Neural cell (in vitro differentiated cells): ENCODE measurements at regions not wholly inside any gene's neighbourhood (a gene's known extent, or its start where the extent isn't known, plus 50 kb on each side); places are given as distances from the start of the nearest gene placed in this dataset.

Source experiments
- H2AFZ ChIP-seq: fragments of 200-600, 300-800 bp; sonication (generic), shearing (Covaris generic); 2 replicates; pipeline ENCODE4 v1.6.0; 2014; ENCODE audit warnings: low read depth, mild to moderate bottlenecking, antibody characterized with exemption, low read length, moderate library complexity
- H3F3A ChIP-seq: fragments of 200-600 bp; shearing (Covaris generic); 2 replicates; pipeline ENCODE4 v1.6.1; 2016; ENCODE audit warnings: mild to moderate bottlenecking, moderate library complexity, mixed read lengths, antibody characterized with exemption, low read length; ENCODE audit not compliant: insufficient read depth, poor library complexity, severe bottlenecking
- H3K27ac ChIP-seq: fragments of 200-600, 300-800 bp; sonication (generic), shearing (Covaris generic); 2 replicates; pipeline ENCODE4 v1.5.1; 2014; ENCODE audit warnings: mild to moderate bottlenecking, low read length, moderate library complexity
- H3K27me3 ChIP-seq: fragments of 300-800, 200-600 bp; sonication (generic), shearing (Covaris generic); 2 replicates; pipeline ENCODE4 v1.6.0; 2014; ENCODE audit warnings: mild to moderate bottlenecking, low read depth, low read length, moderate library complexity; ENCODE audit not compliant: insufficient read depth
- H3K36me3 ChIP-seq: fragments of 300-800, 200-600 bp; sonication (generic), shearing (Covaris generic); 2 replicates; pipeline ENCODE4 v1.5.1; 2014; ENCODE audit warnings: mild to moderate bottlenecking, antibody characterized with exemption, low read length, moderate library complexity; ENCODE audit not compliant: insufficient read depth
- H3K4me2 ChIP-seq: fragments of 300-800, 200-600 bp; sonication (generic), shearing (Covaris generic); 2 replicates; pipeline ENCODE4 v1.6.0; 2014; ENCODE audit warnings: mild to moderate bottlenecking, low read length
- H3K4me3 ChIP-seq: fragments of 300-800, 200-600 bp; sonication (generic), shearing (Covaris generic); 2 replicates; pipeline ENCODE4 v1.5.1; 2014; ENCODE audit warnings: mild to moderate bottlenecking, low read length, moderate library complexity
- H3K79me2 ChIP-seq: fragments of 200-600 bp; shearing (Covaris generic); replicated peaks from 2 replicates; pipeline ENCODE4 v1.6.0; 2014; ENCODE audit warnings: mild to moderate bottlenecking, low read length, moderate library complexity; ENCODE audit not compliant: insufficient read depth
- H3K9ac ChIP-seq: fragments of 300-800, 200-600 bp; sonication (generic), shearing (Covaris generic); 2 replicates; pipeline ENCODE4 v1.6.1; 2016; ENCODE audit warnings: mild to moderate bottlenecking, low read length, mixed read lengths
- H3K9me2 ChIP-seq: fragments of 200-600 bp; shearing (Covaris generic); 2 replicates; pipeline ENCODE4 v1.6.1; 2016; ENCODE audit warnings: mild to moderate bottlenecking, low read length, mixed read lengths; ENCODE audit not compliant: insufficient read depth
- H3K9me3 ChIP-seq: fragments of 200-600, 300-800 bp; sonication (generic), shearing (Covaris generic); 2 replicates; pipeline ENCODE4 v1.6.1; 2016; ENCODE audit warnings: mild to moderate bottlenecking, mixed run types, low read length, moderate library complexity, mixed read lengths
- H4K20me1 ChIP-seq: fragments of 200-600 bp; shearing (Covaris generic); 2 replicates; pipeline ENCODE4 v1.6.1; 2016; ENCODE audit warnings: mild to moderate bottlenecking, mixed run types; ENCODE audit not compliant: insufficient read depth
- EP300 ChIP-seq: fragments of 450-650 bp; conservative IDR thresholded peaks from 2 replicates; pipeline ENCODE4 v1.6.1; 2014; ENCODE audit warnings: antibody characterized with exemption, mild to moderate bottlenecking, moderate library complexity; ENCODE audit not compliant: poor library complexity, severe bottlenecking
- EZH2 ChIP-seq: fragments of 200-600, 300-800 bp; shearing (Covaris generic), sonication (generic); IDR thresholded peaks from 2 replicates; pipeline ENCODE4 v1.6.1; 2014; ENCODE audit warnings: antibody characterized with exemption, low read length, borderline replicate concordance, mild to moderate bottlenecking; ENCODE audit not compliant: insufficient read depth, poor library complexity, severe bottlenecking
- MXI1 ChIP-seq: fragments of 450-650 bp; conservative IDR thresholded peaks from 2 replicates; pipeline ENCODE4 v1.6.1; 2014; ENCODE audit warnings: antibody characterized with exemption, mild to moderate bottlenecking; ENCODE audit not compliant: poor library complexity, severe bottlenecking
- POLR2AphosphoS5 ChIP-seq: IDR thresholded peaks from 2 replicates; pipeline ENCODE4 v1.6.1; 2012
- RAD21 ChIP-seq: fragments of 450-650 bp; conservative IDR thresholded peaks from 2 replicates; pipeline ENCODE4 v1.6.1; 2014; ENCODE audit warnings: antibody characterized with exemption, mild to moderate bottlenecking, moderate library complexity
- SMC3 ChIP-seq: fragments of 450-650 bp; conservative IDR thresholded peaks from 2 replicates; pipeline ENCODE4 v1.6.1; 2014; ENCODE audit warnings: antibody characterized with exemption, mild to moderate bottlenecking, moderate library complexity; ENCODE audit not compliant: poor library complexity
- TAF1 ChIP-seq: IDR thresholded peaks from 2 replicates; pipeline ENCODE4 v1.6.1; 2012; ENCODE audit warnings: low read depth
- TF ChIP-seq, protein P1 (sequence below): IDR thresholded peaks from 2 replicates; pipeline ENCODE4 v1.6.1; 2012; ENCODE audit warnings: borderline replicate concordance
- TF ChIP-seq, protein P2 (sequence below): fragments of 450-650 bp; IDR thresholded peaks from 2 replicates; pipeline ENCODE4 v1.5.1; 2014; ENCODE audit warnings: antibody characterized with exemption, mild to moderate bottlenecking, moderate library complexity; ENCODE audit not compliant: poor library complexity, severe bottlenecking

DNA sequence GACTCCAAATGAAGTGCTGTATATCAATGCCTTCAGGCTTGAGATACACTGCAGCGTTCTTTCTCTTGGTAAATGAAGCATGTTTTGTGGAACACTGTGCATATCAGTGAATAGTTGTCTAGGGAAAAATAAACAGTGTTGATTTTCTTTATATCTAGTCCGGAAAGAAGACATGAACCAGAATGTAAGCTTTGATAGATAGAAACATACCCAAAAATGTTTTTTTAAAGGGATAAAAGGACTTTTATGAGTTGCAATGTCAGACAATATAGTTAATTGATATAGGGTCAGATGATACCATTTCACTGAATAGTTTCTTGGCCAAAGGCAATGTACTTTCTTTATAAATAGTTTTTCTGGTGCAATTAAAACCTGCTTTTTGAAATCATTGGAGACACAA lies 1037.8 kb downstream of the OTOL1 start:
- H3K79me2 ChIP-seq = no peaks in the 10 kb centered on the region
- TF ChIP-seq, protein P1, sequence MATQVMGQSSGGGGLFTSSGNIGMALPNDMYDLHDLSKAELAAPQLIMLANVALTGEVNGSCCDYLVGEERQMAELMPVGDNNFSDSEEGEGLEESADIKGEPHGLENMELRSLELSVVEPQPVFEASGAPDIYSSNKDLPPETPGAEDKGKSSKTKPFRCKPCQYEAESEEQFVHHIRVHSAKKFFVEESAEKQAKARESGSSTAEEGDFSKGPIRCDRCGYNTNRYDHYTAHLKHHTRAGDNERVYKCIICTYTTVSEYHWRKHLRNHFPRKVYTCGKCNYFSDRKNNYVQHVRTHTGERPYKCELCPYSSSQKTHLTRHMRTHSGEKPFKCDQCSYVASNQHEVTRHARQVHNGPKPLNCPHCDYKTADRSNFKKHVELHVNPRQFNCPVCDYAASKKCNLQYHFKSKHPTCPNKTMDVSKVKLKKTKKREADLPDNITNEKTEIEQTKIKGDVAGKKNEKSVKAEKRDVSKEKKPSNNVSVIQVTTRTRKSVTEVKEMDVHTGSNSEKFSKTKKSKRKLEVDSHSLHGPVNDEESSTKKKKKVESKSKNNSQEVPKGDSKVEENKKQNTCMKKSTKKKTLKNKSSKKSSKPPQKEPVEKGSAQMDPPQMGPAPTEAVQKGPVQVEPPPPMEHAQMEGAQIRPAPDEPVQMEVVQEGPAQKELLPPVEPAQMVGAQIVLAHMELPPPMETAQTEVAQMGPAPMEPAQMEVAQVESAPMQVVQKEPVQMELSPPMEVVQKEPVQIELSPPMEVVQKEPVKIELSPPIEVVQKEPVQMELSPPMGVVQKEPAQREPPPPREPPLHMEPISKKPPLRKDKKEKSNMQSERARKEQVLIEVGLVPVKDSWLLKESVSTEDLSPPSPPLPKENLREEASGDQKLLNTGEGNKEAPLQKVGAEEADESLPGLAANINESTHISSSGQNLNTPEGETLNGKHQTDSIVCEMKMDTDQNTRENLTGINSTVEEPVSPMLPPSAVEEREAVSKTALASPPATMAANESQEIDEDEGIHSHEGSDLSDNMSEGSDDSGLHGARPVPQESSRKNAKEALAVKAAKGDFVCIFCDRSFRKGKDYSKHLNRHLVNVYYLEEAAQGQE = no peak

GRCh38 chr3:162538491-162538890 lies 1041.9 kb downstream of the OTOL1 start:
- TF ChIP-seq, protein P1 = no peak
- TF ChIP-seq EZH2 = no peak
- TF ChIP-seq MXI1 = no peak
- TF ChIP-seq POLR2AphosphoS5 = no peak
- no peak for TF ChIP-seq TAF1
- no peak for TF ChIP-seq SMC3
- no peak for TF ChIP-seq RAD21
- TF ChIP-seq EP300 = no peak
- no peaks in the 10 kb centered on the region for H3K9me3 ChIP-seq
- no peaks in the 10 kb centered on the region for H3K36me3 ChIP-seq
- H3K9ac ChIP-seq = no peak overlapping the region
- H3K4me3 ChIP-seq = no peak overlapping the region
- no peaks in the 10 kb centered on the region for H3K27me3 ChIP-seq
- H3F3A ChIP-seq = no peaks in the 10 kb centered on the region
- H3K79me2 ChIP-seq = no peaks in the 10 kb centered on the region
- no peak overlapping the region for H3K27ac ChIP-seq
- no peak overlapping the region for H2AFZ ChIP-seq
- no peaks in the 10 kb centered on the region for H3K9me2 ChIP-seq
- H3K4me2 ChIP-seq = no peak overlapping the region
- H4K20me1 ChIP-seq = no peaks in the 10 kb centered on the region

More for the DNA sequence above, 1037.8 kb downstream of the OTOL1 start:
- Histone ChIP-seq H3F3A (no peaks in the 10 kb centered on the region), H3K9me3 (no peaks in the 10 kb centered on the region), H2AFZ (no peak overlapping the region), H3K4me3 (no peak overlapping the region), H3K9me2 (no peaks in the 10 kb centered on the region), H4K20me1 (no peaks in the 10 kb centered on the region), H3K4me2 (no peak overlapping the region), H3K27me3 (no peaks in the 10 kb centered on the region), H3K36me3 (no peaks in the 10 kb centered on the region), H3K27ac (no peak overlapping the region), H3K9ac (no peak overlapping the region)

- H3K9me2 ChIP-seq = no peaks in the 10 kb centered on the region
- no peak overlapping the region for H3K4me2 ChIP-seq
- no peak overlapping the region for H3K4me3 ChIP-seq
These were observed 1042.3 kb downstream of the OTOL1 start for GRCh38 chr3:162538906-162539305.

More at GRCh38 chr3:162538906-162539305, 1042.3 kb downstream of the OTOL1 start:
- Histone ChIP-seq H3F3A (no peaks in the 10 kb centered on the region), H3K9me3 (no peaks in the 10 kb centered on the region), H2AFZ (no peak overlapping the region), H3K27ac (no peak overlapping the region), H3K36me3 (no peaks in the 10 kb centered on the region), H3K27me3 (no peaks in the 10 kb centered on the region), H3K79me2 (no peaks in the 10 kb centered on the region), H3K9ac (no peak overlapping the region), H4K20me1 (no peaks in the 10 kb centered on the region)
- TF ChIP-seq TAF1 = no peak
- TF ChIP-seq, protein P1 = no peak
- no peak for TF ChIP-seq EP300
- TF ChIP-seq POLR2AphosphoS5 = no peak
- no peak for TF ChIP-seq SMC3
- TF ChIP-seq, protein P2, sequence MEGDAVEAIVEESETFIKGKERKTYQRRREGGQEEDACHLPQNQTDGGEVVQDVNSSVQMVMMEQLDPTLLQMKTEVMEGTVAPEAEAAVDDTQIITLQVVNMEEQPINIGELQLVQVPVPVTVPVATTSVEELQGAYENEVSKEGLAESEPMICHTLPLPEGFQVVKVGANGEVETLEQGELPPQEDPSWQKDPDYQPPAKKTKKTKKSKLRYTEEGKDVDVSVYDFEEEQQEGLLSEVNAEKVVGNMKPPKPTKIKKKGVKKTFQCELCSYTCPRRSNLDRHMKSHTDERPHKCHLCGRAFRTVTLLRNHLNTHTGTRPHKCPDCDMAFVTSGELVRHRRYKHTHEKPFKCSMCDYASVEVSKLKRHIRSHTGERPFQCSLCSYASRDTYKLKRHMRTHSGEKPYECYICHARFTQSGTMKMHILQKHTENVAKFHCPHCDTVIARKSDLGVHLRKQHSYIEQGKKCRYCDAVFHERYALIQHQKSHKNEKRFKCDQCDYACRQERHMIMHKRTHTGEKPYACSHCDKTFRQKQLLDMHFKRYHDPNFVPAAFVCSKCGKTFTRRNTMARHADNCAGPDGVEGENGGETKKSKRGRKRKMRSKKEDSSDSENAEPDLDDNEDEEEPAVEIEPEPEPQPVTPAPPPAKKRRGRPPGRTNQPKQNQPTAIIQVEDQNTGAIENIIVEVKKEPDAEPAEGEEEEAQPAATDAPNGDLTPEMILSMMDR = no peak
- TF ChIP-seq RAD21 = no peak
- TF ChIP-seq MXI1 = no peak
